OCI-LY1 (cell line): ENCODE measurements at regions not wholly inside any gene's neighbourhood (a gene's known extent, or its start where the extent isn't known, plus 50 kb on each side); places are given as distances from the start of the nearest gene placed in this dataset.

ENCODE experiments used
- H2AFZ ChIP-seq: fragments of 200-600 bp; sonication (generic), shearing (Covaris generic); 2 replicates; pipeline ENCODE4 v1.6.0; 2014; ENCODE audit warnings: antibody characterized with exemption, mild to moderate bottlenecking, low read length
- H3F3A ChIP-seq: fragments of 200-600 bp; sonication (generic), shearing (Covaris generic); 2 replicates; pipeline ENCODE4 v1.6.0; 2014; ENCODE audit warnings: mild to moderate bottlenecking, antibody characterized with exemption, low read length, moderate library complexity; ENCODE audit not compliant: insufficient read depth
- H3K27ac ChIP-seq: fragments of 200-600 bp; sonication (generic); 2 replicates; pipeline ENCODE4 v1.5.1; 2014; ENCODE audit warnings: low read length, mixed run types, mild to moderate bottlenecking, low read depth; ENCODE audit not compliant: poor library complexity, severe bottlenecking
- H3K27me3 ChIP-seq: fragments of 200-600 bp; sonication (generic); 2 replicates; pipeline ENCODE4 v1.6.0; 2014; ENCODE audit warnings: antibody characterized with exemption, mild to moderate bottlenecking, low read length, moderate library complexity; ENCODE audit not compliant: insufficient read depth
- H3K36me3 ChIP-seq: fragments of 200-600 bp; sonication (generic); 2 replicates; pipeline ENCODE4 v1.6.1; 2014; ENCODE audit warnings: mild to moderate bottlenecking, antibody characterized with exemption, low read length, moderate library complexity, mixed read lengths; ENCODE audit not compliant: insufficient read depth
- H3K4me1 ChIP-seq: fragments of 200-600 bp; sonication (generic); 2 replicates; pipeline ENCODE4 v1.5.1; 2014; ENCODE audit warnings: mild to moderate bottlenecking, low read length, moderate library complexity; ENCODE audit not compliant: insufficient read depth, severe bottlenecking
- H3K4me2 ChIP-seq: fragments of 200-600 bp; sonication (generic), shearing (Covaris generic); 2 replicates; pipeline ENCODE4 v1.6.1; 2014; ENCODE audit warnings: low read length
- H3K4me3 ChIP-seq: fragments of 200-600 bp; sonication (generic); 2 replicates; pipeline ENCODE4 v1.5.1; 2014; ENCODE audit warnings: low read length, low read depth, mild to moderate bottlenecking, mixed read lengths; ENCODE audit not compliant: poor library complexity, severe bottlenecking
- H3K79me2 ChIP-seq: fragments of 200-600 bp; shearing (Covaris generic); 2 replicates; pipeline ENCODE4 v1.6.1; 2016; ENCODE audit warnings: mixed run types, low read length, mixed read lengths; ENCODE audit not compliant: insufficient read depth
- H3K9ac ChIP-seq: fragments of 200-600 bp; sonication (generic), shearing (Covaris generic); 2 replicates; pipeline ENCODE4 v1.6.1; 2014; ENCODE audit warnings: mild to moderate bottlenecking, low read length, mixed read lengths
- H3K9me2 ChIP-seq: fragments of 200-600 bp; sonication (generic), shearing (Covaris generic); 2 replicates; pipeline ENCODE4 v1.6.1; 2014; ENCODE audit warnings: low read depth, mild to moderate bottlenecking, low read length, mixed read lengths
- H3K9me3 ChIP-seq: fragments of 200-600 bp; shearing (Covaris generic); 2 replicates; pipeline ENCODE4 v1.6.1; 2014; ENCODE audit warnings: low read length, mixed read lengths
- H4K20me1 ChIP-seq: fragments of 200-600 bp; sonication (generic), shearing (Covaris generic); 2 replicates; pipeline ENCODE4 v1.6.0; 2016; ENCODE audit warnings: mild to moderate bottlenecking, low read length; ENCODE audit not compliant: insufficient read depth
- CTCF ChIP-seq: fragments of 200-600 bp; sonication (generic), shearing (Covaris generic); IDR thresholded peaks from 2 replicates; pipeline ENCODE4 v1.5.1; 2017; ENCODE audit warnings: mild to moderate bottlenecking, antibody characterized with exemption, low read length, moderate library complexity, mixed read lengths
- EZH2 ChIP-seq: fragments of 200-600 bp; sonication (generic), shearing (Covaris generic); IDR thresholded peaks from 2 replicates; pipeline ENCODE4 v1.8.0; 2017; ENCODE audit warnings: borderline replicate concordance, mixed run types, mild to moderate bottlenecking, antibody characterized with exemption, low read length, moderate library complexity, mixed read lengths

- Histone ChIP-seq H3K4me1 (no peaks in the 10 kb centered on the region), H3K9ac (no peak overlapping the region), H3K4me3 (no peak overlapping the region), H3K9me3 (no peaks in the 10 kb centered on the region), H3F3A (no peaks in the 10 kb centered on the region), H3K36me3 (no peaks in the 10 kb centered on the region), H3K27ac (no peak overlapping the region), H3K27me3 (no peaks in the 10 kb centered on the region), H3K4me2 (no peak overlapping the region), H2AFZ (no peak overlapping the region), H3K9me2 (no peaks in the 10 kb centered on the region), H3K79me2 (no peaks in the 10 kb centered on the region), H4K20me1 (no peaks in the 10 kb centered on the region)
- TF ChIP-seq EZH2 (no peak), CTCF (no peak)
These were observed 1290.6 kb upstream of the CDH6 start for GRCh38 chr5:29902859-29903258.

DNA sequence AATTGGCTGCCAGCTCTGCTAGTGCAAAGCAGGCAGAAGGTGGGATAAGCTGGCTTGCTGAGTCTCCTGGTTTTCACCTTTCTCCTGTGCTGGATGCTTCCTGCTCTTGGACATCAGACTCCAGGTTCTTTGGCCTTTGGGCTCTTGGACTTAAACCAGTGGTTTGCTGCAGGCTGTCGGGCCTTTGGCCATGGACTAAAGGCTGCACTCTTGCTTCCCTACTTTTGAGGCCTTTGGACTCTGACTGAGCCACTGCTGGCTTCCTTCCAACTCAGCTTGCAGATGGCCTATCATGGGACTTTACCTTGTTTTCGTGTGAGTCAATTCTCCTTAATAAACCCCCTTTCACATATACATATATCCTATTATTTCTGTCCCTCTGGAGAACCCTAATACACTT lies 1293.9 kb upstream of the CDH6 start:
- no peaks in the 10 kb centered on the region for H3K27me3 ChIP-seq
- H3K9me3 ChIP-seq, result no peaks in the 10 kb centered on the region
- H3K27ac ChIP-seq, result no peak overlapping the region
- H3K4me2 ChIP-seq, result no peak overlapping the region
- no peak overlapping the region for H3K4me3 ChIP-seq
- H3K9ac ChIP-seq, result no peak overlapping the region
- H3F3A ChIP-seq, result no peaks in the 10 kb centered on the region
- H3K4me1 ChIP-seq, result no peaks in the 10 kb centered on the region
- H3K79me2 ChIP-seq, result no peaks in the 10 kb centered on the region
- no peaks in the 10 kb centered on the region for H3K36me3 ChIP-seq
- H2AFZ ChIP-seq, result no peak overlapping the region
- no peak for TF ChIP-seq CTCF
- H3K9me2 ChIP-seq, result no peaks in the 10 kb centered on the region
- H4K20me1 ChIP-seq, result no peaks in the 10 kb centered on the region

DNA sequence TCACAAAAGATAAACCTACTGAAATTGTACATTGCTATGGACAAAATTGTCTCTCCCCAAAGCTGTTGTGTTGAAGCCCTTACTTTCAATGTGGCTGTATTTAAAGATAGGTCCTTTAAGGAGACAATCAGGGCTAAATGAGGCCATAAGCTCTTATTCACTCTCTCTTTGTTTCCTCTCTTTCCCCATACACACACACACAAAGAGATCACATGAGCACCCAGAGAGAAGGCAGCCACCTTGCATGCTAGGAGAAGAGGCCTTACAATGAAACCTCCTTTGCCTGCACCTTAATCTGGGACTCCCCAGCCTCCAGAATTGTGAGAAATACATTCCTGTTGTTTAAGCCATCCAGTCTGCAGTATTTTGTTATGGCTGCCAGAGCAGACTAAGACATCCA lies 1295.6 kb upstream of the CDH6 start:
- no peaks in the 10 kb centered on the region for H3K9me3 ChIP-seq
- no peak overlapping the region for H2AFZ ChIP-seq
- no peaks in the 10 kb centered on the region for H3K36me3 ChIP-seq

More for the DNA sequence above, 1295.6 kb upstream of the CDH6 start:
- Histone ChIP-seq H3F3A (no peaks in the 10 kb centered on the region), H3K9ac (no peak overlapping the region), H3K79me2 (no peaks in the 10 kb centered on the region), H3K4me1 (no peaks in the 10 kb centered on the region), H3K27ac (no peak overlapping the region), H4K20me1 (no peaks in the 10 kb centered on the region), H3K4me3 (no peak overlapping the region), H3K4me2 (no peak overlapping the region), H3K27me3 (no peaks in the 10 kb centered on the region), H3K9me2 (no peaks in the 10 kb centered on the region)
- TF ChIP-seq EZH2 (no peak), CTCF (no peak)
